ENCODE measurements at regions not wholly inside any gene's neighbourhood (a gene's known extent, or its start where the extent isn't known, plus 50 kb on each side); places are given as distances from the start of the nearest gene placed in this dataset.

DNA sequence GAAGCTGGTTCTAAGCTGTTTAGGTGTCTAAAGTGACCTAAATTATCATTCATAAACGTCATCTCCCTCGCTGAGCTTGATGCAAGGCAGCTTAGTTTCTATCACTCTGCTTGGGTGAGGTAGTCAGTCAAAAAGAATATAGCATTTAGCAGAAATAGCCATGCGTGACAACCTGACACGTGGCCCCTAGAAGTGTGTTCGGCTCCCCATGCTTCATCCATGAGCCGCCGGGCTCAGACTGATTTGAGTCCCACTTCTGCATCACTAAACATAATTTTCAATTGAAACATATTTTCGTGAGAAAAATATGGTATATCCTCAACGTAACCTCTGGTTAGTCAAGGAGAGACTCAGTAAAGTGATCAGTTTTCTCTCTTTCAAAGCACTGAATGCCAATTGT lies 459.8 kb downstream of the IRS2 start:
- ChIA-PET CTCF (no interaction called here), POLR2A (no interaction called here), RAD21 (ENCODE audit: low non-redundant PET in 1 of 2, low total read pairs in 2 of 2, uncharacterized antibody in 2 of 2, unreplicated experiment in 2 of 2) (no interaction called here)
- Histone ChIP-seq H3K79me2 (ENCODE audit: insufficient read depth, low read length) (no peaks in the 10 kb centered on the region), H4K20me1 (ENCODE audit: insufficient read depth) (no peaks in the 10 kb centered on the region), H3K4me2 (ENCODE audit: low read length) (no peak overlapping the region), H3K4me1 (ENCODE audit: control insufficient read depth in 1 of 2, insufficient read depth in 2 of 2, low read length in 2 of 2) (no peaks in the 10 kb centered on the region), H2AFZ (ENCODE audit: low read depth, low read length, poor library complexity, severe bottlenecking) (no peak overlapping the region), H3K27ac (ENCODE audit: low read depth, low read length) (no peak overlapping the region), H3K27me3 (ENCODE audit: insufficient read depth, low read length) (no peaks in the 10 kb centered on the region), H3K36me3 (ENCODE audit: control insufficient read depth in 1 of 2, insufficient read depth in 2 of 2, low read length in 2 of 2) (no peaks in the 10 kb centered on the region), H3K9me2 (ENCODE audit: insufficient read depth) (no peaks in the 10 kb centered on the region), H3K9me3 (ENCODE audit: control insufficient read depth in 1 of 2, insufficient read depth in 1 of 2, low read depth in 1 of 2, low read length in 2 of 2) (no peaks in the 10 kb centered on the region; a peak in 1 of 4 replicates), H3K4me3 (replicated peaks in 1 of 2; ENCODE audit: low read depth in 1 of 2, low read length in 2 of 2) (no peak overlapping the region), H3K9ac (ENCODE audit: low read length) (no peak overlapping the region)
- no TSS peak for BruUV-seq (replicated peaks)
- no peak for ATAC-seq
- TF ChIP-seq JUND (IDR thresholded peaks at IDR 0.05) (no peak), CBX3 (IDR thresholded peaks at IDR 0.05; ENCODE audit: low read depth) (no peak), CEBPB (IDR thresholded peaks at IDR 0.05; ENCODE audit: low read depth) (no peak), EZH2 (IDR thresholded peaks at IDR 0.05) (no peak), RAD21 (IDR thresholded peaks at IDR 0.05; ENCODE audit: low read depth) (no peak), ZFX (IDR thresholded peaks at IDR 0.05) (no peak), FOSL1 (IDR thresholded peaks at IDR 0.05; ENCODE audit: low read depth) (no peak), EZH2phosphoT487 (IDR thresholded peaks at IDR 0.05; ENCODE audit: borderline replicate concordance) (no peak), ZNF274 (IDR thresholded peaks at IDR 0.05; ENCODE audit: low read depth, low read length) (no peak), SP1 (IDR thresholded peaks at IDR 0.05; ENCODE audit: low read depth) (no peak), POLR2AphosphoS5 (IDR thresholded peaks at IDR 0.05; ENCODE audit: low read depth, low read length) (no peak)
- TF ChIP-seq, protein P1, sequence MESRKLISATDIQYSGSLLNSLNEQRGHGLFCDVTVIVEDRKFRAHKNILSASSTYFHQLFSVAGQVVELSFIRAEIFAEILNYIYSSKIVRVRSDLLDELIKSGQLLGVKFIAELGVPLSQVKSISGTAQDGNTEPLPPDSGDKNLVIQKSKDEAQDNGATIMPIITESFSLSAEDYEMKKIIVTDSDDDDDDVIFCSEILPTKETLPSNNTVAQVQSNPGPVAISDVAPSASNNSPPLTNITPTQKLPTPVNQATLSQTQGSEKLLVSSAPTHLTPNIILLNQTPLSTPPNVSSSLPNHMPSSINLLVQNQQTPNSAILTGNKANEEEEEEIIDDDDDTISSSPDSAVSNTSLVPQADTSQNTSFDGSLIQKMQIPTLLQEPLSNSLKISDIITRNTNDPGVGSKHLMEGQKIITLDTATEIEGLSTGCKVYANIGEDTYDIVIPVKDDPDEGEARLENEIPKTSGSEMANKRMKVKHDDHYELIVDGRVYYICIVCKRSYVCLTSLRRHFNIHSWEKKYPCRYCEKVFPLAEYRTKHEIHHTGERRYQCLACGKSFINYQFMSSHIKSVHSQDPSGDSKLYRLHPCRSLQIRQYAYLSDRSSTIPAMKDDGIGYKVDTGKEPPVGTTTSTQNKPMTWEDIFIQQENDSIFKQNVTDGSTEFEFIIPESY (IDR thresholded peaks at IDR 0.05; ENCODE audit: extremely low read depth, insufficient replicate concordance, low read length) = no peak
- intact Hi-C loops (cut with micrococcal nuclease) = no loop called here
- DNase-seq (ENCODE audit: low read depth, low spot score) = no peak

Measured in HCT116 (cell line).